22Rv1 (cell line): ENCODE measurements at regions not wholly inside any gene's neighbourhood (a gene's known extent, or its start where the extent isn't known, plus 50 kb on each side); places are given as distances from the start of the nearest gene placed in this dataset.

Experiments
- ZFX ChIP-seq: fragments of 450-650 bp; IDR thresholded peaks from 2 replicates; pipeline ENCODE4 v1.6.1; 2017; ENCODE audit warnings: antibody characterized with exemption, borderline replicate concordance
- TF ChIP-seq, protein P1 (sequence below): fragments of 450-650 bp; IDR thresholded peaks from 2 replicates; pipeline ENCODE4 v1.5.1; 2017; ENCODE audit warnings: mild to moderate bottlenecking

- TF ChIP-seq, protein P1, sequence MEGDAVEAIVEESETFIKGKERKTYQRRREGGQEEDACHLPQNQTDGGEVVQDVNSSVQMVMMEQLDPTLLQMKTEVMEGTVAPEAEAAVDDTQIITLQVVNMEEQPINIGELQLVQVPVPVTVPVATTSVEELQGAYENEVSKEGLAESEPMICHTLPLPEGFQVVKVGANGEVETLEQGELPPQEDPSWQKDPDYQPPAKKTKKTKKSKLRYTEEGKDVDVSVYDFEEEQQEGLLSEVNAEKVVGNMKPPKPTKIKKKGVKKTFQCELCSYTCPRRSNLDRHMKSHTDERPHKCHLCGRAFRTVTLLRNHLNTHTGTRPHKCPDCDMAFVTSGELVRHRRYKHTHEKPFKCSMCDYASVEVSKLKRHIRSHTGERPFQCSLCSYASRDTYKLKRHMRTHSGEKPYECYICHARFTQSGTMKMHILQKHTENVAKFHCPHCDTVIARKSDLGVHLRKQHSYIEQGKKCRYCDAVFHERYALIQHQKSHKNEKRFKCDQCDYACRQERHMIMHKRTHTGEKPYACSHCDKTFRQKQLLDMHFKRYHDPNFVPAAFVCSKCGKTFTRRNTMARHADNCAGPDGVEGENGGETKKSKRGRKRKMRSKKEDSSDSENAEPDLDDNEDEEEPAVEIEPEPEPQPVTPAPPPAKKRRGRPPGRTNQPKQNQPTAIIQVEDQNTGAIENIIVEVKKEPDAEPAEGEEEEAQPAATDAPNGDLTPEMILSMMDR = no peak
- no peak for TF ChIP-seq ZFX
Observed at GRCh38 chr9:135242049-135242396, 154.6 kb downstream of the OLFM1 start.
